ENCODE measurements at regions not wholly inside any gene's neighbourhood (a gene's known extent, or its start where the extent isn't known, plus 50 kb on each side); places are given as distances from the start of the nearest gene placed in this dataset.
A peak's percentile ranks its signal among the peaks of the same experiment; 100 is the strongest.
"Not testable (repeated sequence)": the region's sequence is repeated elsewhere in the genome, so short reads cannot be mapped to it uniquely, and the experiment has no call there.

- WGBS (ENCODE audit: insufficient coverage, low coverage, low lambda C conversion rate, missing lambda C conversion rate), result 40% methylated on average over 3 of the region's 3 CpGs
- H3K4me3 ChIP-seq, result no peak overlapping the region
- H3K27me3 ChIP-seq, result no peaks in the 10 kb centered on the region
- H3K9me3 ChIP-seq, result no peaks in the 10 kb centered on the region
- H3K27ac ChIP-seq, result no peak overlapping the region
- no peaks in the 10 kb centered on the region for H3K36me3 ChIP-seq
- DNase-seq, result no peak
- no peaks in the 10 kb centered on the region for H3K4me1 ChIP-seq
- no peak for ATAC-seq
- intact Hi-C loops (cut with DNase I), result no loop called here
- no peak for TF ChIP-seq POLR2A (IDR thresholded peaks at IDR 0.05)
- no peak for TF ChIP-seq CTCF (IDR thresholded peaks at IDR 0.05)
These were observed 511.1 kb upstream of the BRINP1 start for GRCh38 chr9:119880361-119880760.

GRCh38 chr9:119877306-119877705 is 508.1 kb upstream of the BRINP1 start:
- TF ChIP-seq CTCF (IDR thresholded peaks at IDR 0.05) (no peak), POLR2A (IDR thresholded peaks at IDR 0.05) (no peak)
- H3K27ac ChIP-seq, result no peak overlapping the region

GRCh38 chr9:119873877-119874276 is 504.6 kb upstream of the BRINP1 start:
- intact Hi-C loops (cut with DNase I), result no loop called here
- H3K9me3 ChIP-seq, result no peaks in the 10 kb centered on the region
- WGBS (ENCODE audit: insufficient coverage, low coverage, low lambda C conversion rate, missing lambda C conversion rate), result 56% methylated on average over 3 of the region's 3 CpGs
- no peak for TF ChIP-seq POLR2A (IDR thresholded peaks at IDR 0.05)
- TF ChIP-seq CTCF (IDR thresholded peaks at IDR 0.05), result no peak
- H3K27ac ChIP-seq, result no peak overlapping the region
- no peaks in the 10 kb centered on the region for H3K4me1 ChIP-seq
- ATAC-seq (no peak), DNase-seq (no peak)
- no peak overlapping the region for H3K4me3 ChIP-seq
- H3K36me3 ChIP-seq, result no peaks in the 10 kb centered on the region
- H3K27me3 ChIP-seq, result no peaks in the 10 kb centered on the region

More at GRCh38 chr9:119877306-119877705, 508.1 kb upstream of the BRINP1 start:
- H3K4me3 ChIP-seq, result no peak overlapping the region
- no peak for ATAC-seq
- intact Hi-C loops (cut with DNase I), result no loop called here
- H3K36me3 ChIP-seq, result no peaks in the 10 kb centered on the region
- H3K9me3 ChIP-seq, result no peaks in the 10 kb centered on the region
- H3K27me3 ChIP-seq, result no peaks in the 10 kb centered on the region
- no peak for DNase-seq
- WGBS (ENCODE audit: insufficient coverage, low coverage, low lambda C conversion rate, missing lambda C conversion rate), result 56% methylated on average over 6 of the region's 6 CpGs
- no peaks in the 10 kb centered on the region for H3K4me1 ChIP-seq

- intact Hi-C loops (cut with DNase I); ATAC-seq; H3K27me3 ChIP-seq; H3K4me3 ChIP-seq; H3K9me3 ChIP-seq; H3K36me3 ChIP-seq; DNase-seq; H3K27ac ChIP-seq; H3K4me1 ChIP-seq: not testable (repeated sequence)
- 40% methylated on average over 1 of the region's 26 CpGs for WGBS (ENCODE audit: insufficient coverage, low coverage, low lambda C conversion rate, missing lambda C conversion rate)
These were observed 501.0 kb upstream of the BRINP1 start for GRCh38 chr9:119870251-119870650.

- TF ChIP-seq POLR2A (IDR thresholded peaks at IDR 0.05), result no peak
- TF ChIP-seq CTCF (IDR thresholded peaks at IDR 0.05), result no peak
- intact Hi-C loops (cut with DNase I), result no loop called here
- no peak overlapping the region for H3K4me3 ChIP-seq
- no peak for DNase-seq
- H3K27me3 ChIP-seq, result no peaks in the 10 kb centered on the region
- H3K9me3 ChIP-seq, result no peaks in the 10 kb centered on the region
- WGBS (ENCODE audit: insufficient coverage, low coverage, low lambda C conversion rate, missing lambda C conversion rate), result 18% methylated on average over 4 of the region's 5 CpGs
- H3K27ac ChIP-seq, result no peak overlapping the region
- ATAC-seq, result peak in 1 of 4 donors; percentile 45
- no peaks in the 10 kb centered on the region for H3K36me3 ChIP-seq
- H3K4me1 ChIP-seq, result no peaks in the 10 kb centered on the region
These were observed 499.5 kb upstream of the BRINP1 start for GRCh38 chr9:119868694-119869093.
